ENCODE measurements at regions not wholly inside any gene's neighbourhood (a gene's known extent, or its start where the extent isn't known, plus 50 kb on each side); places are given as distances from the start of the nearest gene placed in this dataset.

GRCh38 chr2:123154195-123154594 is 870.9 kb upstream of the CNTNAP5 start:
- ATAC-seq: no peak
- no peaks in the 10 kb centered on the region for H3K27me3 ChIP-seq
- TF ChIP-seq CTCF (IDR thresholded peaks at IDR 0.05) (no peak), POLR2A (IDR thresholded peaks at IDR 0.05) (no peak)

GRCh38 chr2:123157016-123157415 is 868.1 kb upstream of the CNTNAP5 start:
- DNase-seq (no peak), ATAC-seq (no peak)
- intact Hi-C loops (cut with DNase I): no loop called here
- H3K4me1 ChIP-seq: no peaks in the 10 kb centered on the region
- no peaks in the 10 kb centered on the region for H3K36me3 ChIP-seq (replicated peaks in 1 of 2; ENCODE audit: insufficient read depth in 1 of 2, low read depth in 2 of 2)
- TF ChIP-seq CTCF (IDR thresholded peaks at IDR 0.05): no peak
- no peak for TF ChIP-seq POLR2A (IDR thresholded peaks at IDR 0.05)
- no peaks in the 10 kb centered on the region for H3K9me3 ChIP-seq
- WGBS, 2 donors: 35 to 52% methylated on average over 3 of the region's 3 CpGs
- no peak overlapping the region for H3K27ac ChIP-seq
- no peak overlapping the region for H3K4me3 ChIP-seq
- H3K27me3 ChIP-seq: no peaks in the 10 kb centered on the region

More at GRCh38 chr2:123154195-123154594, 870.9 kb upstream of the CNTNAP5 start:
- Histone ChIP-seq H3K36me3 (replicated peaks in 1 of 2; ENCODE audit: insufficient read depth in 1 of 2, low read depth in 2 of 2) (no peaks in the 10 kb centered on the region), H3K4me3 (no peak overlapping the region), H3K9me3 (no peaks in the 10 kb centered on the region), H3K4me1 (no peaks in the 10 kb centered on the region), H3K27ac (no peak overlapping the region)
- no peak for DNase-seq
- intact Hi-C loops (cut with DNase I): no loop called here

GRCh38 chr2:123162400-123163016 is 862.6 kb upstream of the CNTNAP5 start:
- Histone ChIP-seq H3K4me1 (no peaks in the 10 kb centered on the region), H3K36me3 (replicated peaks in 1 of 2; ENCODE audit: insufficient read depth in 1 of 2, low read depth in 2 of 2) (no peaks in the 10 kb centered on the region), H3K9me3 (no peaks in the 10 kb centered on the region), H3K27ac (no peak overlapping the region), H3K27me3 (no peaks in the 10 kb centered on the region), H3K4me3 (no peak overlapping the region)
- ATAC-seq (no peak), DNase-seq (no peak)
- WGBS, 2 donors: 12 to 21% methylated on average over 1 of the region's 1 CpG
- intact Hi-C loops (cut with DNase I): no loop called here
- TF ChIP-seq CTCF (IDR thresholded peaks at IDR 0.05) (no peak), POLR2A (IDR thresholded peaks at IDR 0.05) (no peak)

GRCh38 chr2:123163398-123163797 is 861.7 kb upstream of the CNTNAP5 start:
- 21 to 33% methylated on average over 2 of the region's 2 CpGs for WGBS, 2 donors
- intact Hi-C loops (cut with DNase I): no loop called here
- H3K4me3 ChIP-seq: no peak overlapping the region
- no peak for ATAC-seq
- H3K9me3 ChIP-seq: no peaks in the 10 kb centered on the region
- no peaks in the 10 kb centered on the region for H3K27me3 ChIP-seq
- DNase-seq: no peak
- H3K36me3 ChIP-seq (replicated peaks in 1 of 2; ENCODE audit: insufficient read depth in 1 of 2, low read depth in 2 of 2): no peaks in the 10 kb centered on the region
- no peaks in the 10 kb centered on the region for H3K4me1 ChIP-seq
- no peak for TF ChIP-seq CTCF (IDR thresholded peaks at IDR 0.05)
- no peak for TF ChIP-seq POLR2A (IDR thresholded peaks at IDR 0.05)
- H3K27ac ChIP-seq: no peak overlapping the region

GRCh38 chr2:123164216-123164615 is 860.9 kb upstream of the CNTNAP5 start:
- no peaks in the 10 kb centered on the region for H3K36me3 ChIP-seq (replicated peaks in 1 of 2; ENCODE audit: insufficient read depth in 1 of 2, low read depth in 2 of 2)
- TF ChIP-seq POLR2A (IDR thresholded peaks at IDR 0.05): no peak
- ATAC-seq (no peak), DNase-seq (no peak)
- no peak overlapping the region for H3K27ac ChIP-seq
- intact Hi-C loops (cut with DNase I): no loop called here
- H3K9me3 ChIP-seq: no peaks in the 10 kb centered on the region
- H3K4me3 ChIP-seq: no peak overlapping the region
- H3K27me3 ChIP-seq: no peaks in the 10 kb centered on the region
- WGBS, 2 donors: 15 to 30% methylated on average over 2 of the region's 2 CpGs
- no peaks in the 10 kb centered on the region for H3K4me1 ChIP-seq

All from body of pancreas (tissue), 4 donors.